A549 (cell line): ENCODE measurements at regions not wholly inside any gene's neighbourhood (a gene's known extent, or its start where the extent isn't known, plus 50 kb on each side); places are given as distances from the start of the nearest gene placed in this dataset.

ENCODE experiments used
- ATAC-seq, 2 experiments: fragments of 200-7000 bp in 1 of 2; fragments of >200 bp in 1 of 2; cut with Nextera tagmentation in 1 of 2; cut with Tn5 transposase in 1 of 2; 3 replicates each; pipeline versions ENCODE4 v1.8.0 to v1.9.1; 2018 to 2020; ENCODE audit warnings: mild to moderate bottlenecking in 1 of 2, moderate library complexity in 1 of 2
- CTCF ChIA-PET: fragments of 300-600 bp; sonication (Branson Sonifier 250); formaldehyde crosslinking; extraction: SDS; loops from one replicate; lab custom pipeline; 2021; ENCODE audit warnings: antibody characterized with exemption, inconsistent platforms; lab: Yijun Ruan, JAX
- POLR2A ChIA-PET: fragments of 350-600 bp; formaldehyde crosslinking; extraction: SDS; loops from one replicate; lab custom pipeline; 2021; ENCODE audit warnings: antibody characterized with exemption, inconsistent platforms; lab: Yijun Ruan, JAX
- DNase-seq, 2 experiments: peaks; one replicate each; pipeline versions ENCODE4 v3.0.0 to v3.0.0-alpha.2; 2011 to 2016; ENCODE audit warnings: low read depth in 1 of 2, low spot score in 1 of 2
- FAIRE-seq: peaks from 2 replicates; lab custom pipeline; 2011; peaks lifted over from hg19 to GRCh38; lab: Jason Lieb, UNC
- H3K27ac ChIP-seq, 2 experiments: fragments of >200 bp; sonication (Bioruptor Twin); formaldehyde crosslinking; 3 replicates each; pipeline ENCODE4 v1.5.1; 2016 to 2017
- H3K4me1 ChIP-seq: fragments of >200 bp; sonication (Bioruptor Twin); formaldehyde crosslinking; 3 replicates; pipeline ENCODE4 v1.6.1; 2016
- H3K4me2 ChIP-seq: fragments of >200 bp; sonication (Bioruptor Twin); formaldehyde crosslinking; 3 replicates; pipeline ENCODE4 v1.6.1; 2016
- H3K4me3 ChIP-seq: fragments of >200 bp; sonication (Bioruptor Twin); formaldehyde crosslinking; 3 replicates; pipeline ENCODE4 v1.5.1; 2016
- H3K9me3 ChIP-seq: fragments of >200 bp; sonication (Bioruptor Twin); formaldehyde crosslinking; 3 replicates; pipeline ENCODE4 v1.6.1; 2016
- EHF ChIP-seq: fragments of 250-450 bp; sonication (Bioruptor Pico); IDR thresholded peaks from 2 replicates; pipeline ENCODE4 v1.5.0; 2020; ENCODE audit warnings: mild to moderate bottlenecking
- EHMT2 ChIP-seq: fragments of 200-600 bp; sonication (generic); IDR thresholded peaks from 2 replicates; pipeline ENCODE4 v1.6.1; 2016; ENCODE audit warnings: antibody characterized with exemption, low read depth, mild to moderate bottlenecking, moderate library complexity
- ESRRA ChIP-seq: fragments of 150-350 bp; IDR thresholded peaks from 2 replicates; pipeline ENCODE4 v1.6.1; 2014; ENCODE audit warnings: mild to moderate bottlenecking, low read length, borderline replicate concordance
- HEYL ChIP-seq: fragments of 250-450 bp; sonication (Bioruptor Pico); IDR thresholded peaks from 2 replicates; pipeline ENCODE4 v1.8.0; 2021; ENCODE audit warnings: mild to moderate bottlenecking, moderate library complexity
- HOXA7 ChIP-seq: fragments of 250-450 bp; sonication (Bioruptor Pico); IDR thresholded peaks from 2 replicates; pipeline ENCODE4 v1.5.0; 2020; ENCODE audit warnings: mild to moderate bottlenecking, moderate library complexity
- JUN ChIP-seq, 2 experiments: fragments of >200 bp; sonication (Bioruptor Twin); formaldehyde crosslinking; IDR thresholded peaks; 2 replicates in 1 of 2; 3 replicates in 1 of 2; pipeline ENCODE4 v1.6.1; 2016 to 2017
- JUNB ChIP-seq: fragments of >200 bp; sonication (Bioruptor Twin); formaldehyde crosslinking; IDR thresholded peaks from 2 replicates; pipeline ENCODE4 v1.6.1; 2016
- KDM5A ChIP-seq: fragments of 200-600 bp; sonication (generic); IDR thresholded peaks from 2 replicates; pipeline ENCODE4 v1.6.1; 2016; ENCODE audit warnings: antibody characterized with exemption, mild to moderate bottlenecking
- MAFK ChIP-seq: fragments of 450-650 bp; IDR thresholded peaks from 2 replicates; pipeline ENCODE4 v1.6.1; 2014; ENCODE audit not compliant: partially characterized antibody
- MAZ ChIP-seq: fragments of 150-350 bp; IDR thresholded peaks from 2 replicates; pipeline ENCODE4 v1.6.1; 2014; ENCODE audit warnings: antibody characterized with exemption, low read depth, low read length, borderline replicate concordance
- MYC ChIP-seq: IDR thresholded peaks from 2 replicates; pipeline ENCODE4 v1.6.1; 2012; ENCODE audit warnings: mild to moderate bottlenecking, inconsistent platforms, low read length, improper control_type of control experiment, borderline replicate concordance
- PHF8 ChIP-seq: fragments of 200-600 bp; sonication (generic); IDR thresholded peaks from 2 replicates; pipeline ENCODE4 v1.6.1; 2016; ENCODE audit warnings: low read depth, mild to moderate bottlenecking, antibody characterized with exemption, moderate library complexity, borderline replicate concordance
- POLR2A ChIP-seq: IDR thresholded peaks from 2 replicates; pipeline ENCODE4 v1.6.1; 2012; ENCODE audit warnings: mild to moderate bottlenecking, low read length
- RFX5 ChIP-seq: fragments of 450-650 bp; IDR thresholded peaks from 2 replicates; pipeline ENCODE4 v1.7.1; 2014; ENCODE audit warnings: antibody characterized with exemption, mild to moderate bottlenecking, moderate library complexity
- SMC3 ChIP-seq: fragments of >200 bp; sonication (Bioruptor Twin); formaldehyde crosslinking; IDR thresholded peaks from 3 replicates; pipeline ENCODE4 v1.6.1; 2018; ENCODE audit warnings: inconsistent platforms
- TFCP2L1 ChIP-seq: fragments of 250-450 bp; sonication (Bioruptor Pico); IDR thresholded peaks from 2 replicates; pipeline ENCODE4 v1.5.0; 2021; ENCODE audit warnings: mild to moderate bottlenecking
- ZC3H11A ChIP-seq: fragments of 450-650 bp; IDR thresholded peaks from 2 replicates; pipeline ENCODE4 v1.6.1; 2014; ENCODE audit warnings: antibody characterized with exemption, mild to moderate bottlenecking
- ZSCAN20 ChIP-seq: fragments of 250-450 bp; sonication (Bioruptor Pico); IDR thresholded peaks from 2 replicates; pipeline ENCODE4 v1.8.0; 2022; ENCODE audit warnings: mild to moderate bottlenecking, moderate library complexity
- WGBS: methylation state at CpG from one replicate; pipeline ENCODE4 v1.1.6; 2017; ENCODE audit errors: missing lambda C conversion rate; 5-methylcytosine and 5-hydroxymethylcytosine counted together
- TF ChIP-seq, protein P1 (sequence below): fragments of >200 bp; sonication (Bioruptor Twin); formaldehyde crosslinking; IDR thresholded peaks from 3 replicates; pipeline ENCODE4 v1.6.1; 2016
- TF ChIP-seq, protein P2 (sequence below): IDR thresholded peaks from 2 replicates; pipeline ENCODE4 v1.6.1; 2012; ENCODE audit warnings: low read depth, borderline replicate concordance
- TF ChIP-seq, protein P3 (sequence below): IDR thresholded peaks from 2 replicates; pipeline ENCODE4 v1.6.1; 2012
- TF ChIP-seq, protein P4 (sequence below): fragments of 250-450 bp; sonication (Bioruptor Pico); IDR thresholded peaks from 2 replicates; pipeline ENCODE4 v1.5.0; 2021; ENCODE audit warnings: mild to moderate bottlenecking, moderate library complexity, borderline replicate concordance
- TF ChIP-seq, protein P5 (sequence below): fragments of >200 bp; sonication (Bioruptor Twin); formaldehyde crosslinking; IDR thresholded peaks from 2 replicates; pipeline ENCODE4 v1.6.1; 2016
- TF ChIP-seq, protein P6 (sequence below): fragments of 200-600 bp; sonication (generic); IDR thresholded peaks from 2 replicates; pipeline ENCODE4 v1.6.1; 2016; ENCODE audit warnings: antibody characterized with exemption, mild to moderate bottlenecking, moderate library complexity
- TF ChIP-seq, protein P7 (sequence below): fragments of 150-350 bp; IDR thresholded peaks from 2 replicates; pipeline ENCODE4 v1.6.1; 2014; ENCODE audit warnings: low read depth, mild to moderate bottlenecking, low read length

DNA sequence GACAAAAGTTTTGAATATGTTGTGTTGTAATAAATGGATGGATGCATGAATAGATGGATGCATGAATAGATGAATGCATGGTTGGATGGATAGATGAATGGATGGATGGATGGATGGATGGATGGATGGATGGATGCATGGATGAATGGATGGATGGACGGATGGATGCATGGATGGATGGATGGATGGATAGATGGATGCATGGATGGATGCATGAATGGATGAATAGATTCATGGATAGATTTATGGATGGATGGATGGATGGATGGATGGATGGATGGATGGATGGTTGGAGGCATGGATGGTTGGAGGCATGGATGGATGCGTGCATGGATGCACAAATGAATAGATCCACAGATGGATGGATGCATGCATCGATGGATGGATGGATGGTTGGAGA is 623.2 kb upstream of the B3GAT1 start:
- WGBS, result 2% methylated on average over 3 of the region's 3 CpGs
- no peak for FAIRE-seq
- ATAC-seq, result no peak

DNA sequence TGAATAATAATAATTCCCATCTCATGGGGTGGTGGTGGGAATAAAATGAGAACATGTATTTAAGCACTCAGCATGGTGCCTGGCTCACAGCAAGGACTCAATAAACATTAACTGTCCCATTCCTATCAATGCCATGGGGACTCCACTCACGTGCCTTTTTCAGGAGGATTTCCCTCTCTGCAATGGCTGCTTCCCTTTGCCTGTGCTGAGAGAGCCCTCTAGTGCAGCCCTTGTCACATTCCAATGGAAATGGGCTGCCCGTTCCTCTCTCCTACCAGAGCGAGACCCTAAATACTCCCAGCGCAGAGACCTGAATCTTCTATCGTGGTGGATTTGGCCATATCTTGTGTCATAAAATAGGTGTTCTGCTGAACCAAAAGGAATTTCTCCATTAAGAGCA is 621.5 kb upstream of the B3GAT1 start:
- no peak overlapping the region for H3K4me3 ChIP-seq
- no peaks in the 10 kb centered on the region for H3K4me1 ChIP-seq
- CTCF ChIA-PET, result no interaction called here
- POLR2A ChIA-PET, result no interaction called here
- FAIRE-seq (no peak), DNase-seq (peak in 1 of 2 experiments; percentile 2), ATAC-seq (no peak)
- no peak overlapping the region for H3K4me2 ChIP-seq
- 35% methylated on average over 4 of the region's 5 CpGs for WGBS
- TF ChIP-seq ZC3H11A, result no peak
- no peak for TF ChIP-seq POLR2A
- no peak for TF ChIP-seq ESRRA
- TF ChIP-seq ZSCAN20, result no peak
- TF ChIP-seq EHF (CRISPR knock-in tag), result no peak
- no peak for TF ChIP-seq HEYL (CRISPR knock-in tag)
- TF ChIP-seq, protein P1, sequence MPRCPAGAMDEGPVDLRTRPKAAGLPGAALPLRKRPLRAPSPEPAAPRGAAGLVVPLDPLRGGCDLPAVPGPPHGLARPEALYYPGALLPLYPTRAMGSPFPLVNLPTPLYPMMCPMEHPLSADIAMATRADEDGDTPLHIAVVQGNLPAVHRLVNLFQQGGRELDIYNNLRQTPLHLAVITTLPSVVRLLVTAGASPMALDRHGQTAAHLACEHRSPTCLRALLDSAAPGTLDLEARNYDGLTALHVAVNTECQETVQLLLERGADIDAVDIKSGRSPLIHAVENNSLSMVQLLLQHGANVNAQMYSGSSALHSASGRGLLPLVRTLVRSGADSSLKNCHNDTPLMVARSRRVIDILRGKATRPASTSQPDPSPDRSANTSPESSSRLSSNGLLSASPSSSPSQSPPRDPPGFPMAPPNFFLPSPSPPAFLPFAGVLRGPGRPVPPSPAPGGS, result no peak
- no peak for TF ChIP-seq MAZ
- TF ChIP-seq, protein P2, sequence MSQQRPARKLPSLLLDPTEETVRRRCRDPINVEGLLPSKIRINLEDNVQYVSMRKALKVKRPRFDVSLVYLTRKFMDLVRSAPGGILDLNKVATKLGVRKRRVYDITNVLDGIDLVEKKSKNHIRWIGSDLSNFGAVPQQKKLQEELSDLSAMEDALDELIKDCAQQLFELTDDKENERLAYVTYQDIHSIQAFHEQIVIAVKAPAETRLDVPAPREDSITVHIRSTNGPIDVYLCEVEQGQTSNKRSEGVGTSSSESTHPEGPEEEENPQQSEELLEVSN, result no peak
- TF ChIP-seq RFX5, result no peak
- TF ChIP-seq, protein P3, sequence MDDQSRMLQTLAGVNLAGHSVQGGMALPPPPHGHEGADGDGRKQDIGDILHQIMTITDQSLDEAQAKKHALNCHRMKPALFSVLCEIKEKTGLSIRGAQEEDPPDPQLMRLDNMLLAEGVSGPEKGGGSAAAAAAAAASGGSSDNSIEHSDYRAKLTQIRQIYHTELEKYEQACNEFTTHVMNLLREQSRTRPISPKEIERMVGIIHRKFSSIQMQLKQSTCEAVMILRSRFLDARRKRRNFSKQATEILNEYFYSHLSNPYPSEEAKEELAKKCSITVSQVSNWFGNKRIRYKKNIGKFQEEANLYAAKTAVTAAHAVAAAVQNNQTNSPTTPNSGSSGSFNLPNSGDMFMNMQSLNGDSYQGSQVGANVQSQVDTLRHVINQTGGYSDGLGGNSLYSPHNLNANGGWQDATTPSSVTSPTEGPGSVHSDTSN, result no peak
- no peak for TF ChIP-seq SMC3
- no peak for TF ChIP-seq MYC
- TF ChIP-seq JUN (IDR thresholded peaks at IDR 0.05), result no peak
- no peaks in the 10 kb centered on the region for H3K9me3 ChIP-seq
- H3K27ac ChIP-seq, result no peak overlapping the region

More for the DNA sequence above, 623.2 kb upstream of the B3GAT1 start:
- H3K4me3 ChIP-seq, result no peak overlapping the region
- no peaks in the 10 kb centered on the region for H3K4me1 ChIP-seq
- no peak overlapping the region for H3K4me2 ChIP-seq
- DNase-seq, result no peak
- ChIA-PET POLR2A (no interaction called here), CTCF (no interaction called here)
- TF ChIP-seq KDM5A, result no peak
- TF ChIP-seq, protein P4, sequence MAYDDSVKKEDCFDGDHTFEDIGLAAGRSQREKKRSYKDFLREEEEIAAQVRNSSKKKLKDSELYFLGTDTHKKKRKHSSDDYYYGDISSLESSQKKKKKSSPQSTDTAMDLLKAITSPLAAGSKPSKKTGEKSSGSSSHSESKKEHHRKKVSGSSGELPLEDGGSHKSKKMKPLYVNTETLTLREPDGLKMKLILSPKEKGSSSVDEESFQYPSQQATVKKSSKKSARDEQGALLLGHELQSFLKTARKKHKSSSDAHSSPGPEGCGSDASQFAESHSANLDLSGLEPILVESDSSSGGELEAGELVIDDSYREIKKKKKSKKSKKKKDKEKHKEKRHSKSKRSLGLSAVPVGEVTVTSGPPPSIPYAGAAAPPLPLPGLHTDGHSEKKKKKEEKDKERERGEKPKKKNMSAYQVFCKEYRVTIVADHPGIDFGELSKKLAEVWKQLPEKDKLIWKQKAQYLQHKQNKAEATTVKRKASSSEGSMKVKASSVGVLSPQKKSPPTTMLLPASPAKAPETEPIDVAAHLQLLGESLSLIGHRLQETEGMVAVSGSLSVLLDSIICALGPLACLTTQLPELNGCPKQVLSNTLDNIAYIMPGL (CRISPR knock-in tag), result no peak
- TF ChIP-seq MAFK, result no peak
- TF ChIP-seq, protein P5, sequence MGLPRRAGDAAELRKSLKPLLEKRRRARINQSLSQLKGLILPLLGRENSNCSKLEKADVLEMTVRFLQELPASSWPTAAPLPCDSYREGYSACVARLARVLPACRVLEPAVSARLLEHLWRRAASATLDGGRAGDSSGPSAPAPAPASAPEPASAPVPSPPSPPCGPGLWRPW, result no peak
- no peak for TF ChIP-seq EHF (CRISPR knock-in tag)
- no peak overlapping the region for H3K27ac ChIP-seq
- no peaks in the 10 kb centered on the region for H3K9me3 ChIP-seq

DNA sequence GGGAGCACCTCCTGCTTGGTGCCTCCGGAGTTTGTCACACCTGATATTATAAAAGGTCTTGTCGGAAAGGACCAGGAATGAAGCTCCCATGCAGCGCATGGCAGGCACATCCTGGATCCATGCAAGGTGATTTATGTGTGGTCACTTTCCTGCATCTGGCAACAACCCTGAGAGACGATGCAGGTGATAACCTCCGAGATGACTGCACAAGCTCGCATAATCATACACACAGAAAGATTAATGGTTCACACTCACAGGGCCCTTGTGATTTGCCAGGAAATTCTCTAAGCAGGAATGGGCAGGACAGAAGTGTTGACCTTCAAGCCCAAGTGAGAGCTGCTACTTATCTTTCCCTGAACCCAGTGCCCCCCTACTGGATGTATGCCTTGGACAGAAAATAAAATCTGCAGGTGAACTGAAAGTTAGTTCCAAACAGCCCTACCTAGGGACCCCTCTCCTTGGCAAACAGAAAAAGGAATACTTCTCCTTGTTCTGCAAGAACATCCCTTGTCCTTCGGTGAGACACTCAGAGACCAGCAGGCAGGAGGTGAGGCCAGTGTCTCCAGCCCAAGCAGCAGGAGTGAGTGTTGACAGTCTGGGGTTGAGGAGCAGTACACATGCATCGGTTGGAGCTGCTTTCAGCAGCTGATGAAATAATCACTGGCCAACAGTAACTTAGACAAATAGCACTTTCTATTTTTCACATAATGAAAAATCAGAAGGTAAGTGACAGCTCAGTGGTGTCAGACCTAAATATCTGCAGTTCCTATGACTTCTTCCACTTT is 619.4 kb upstream of the B3GAT1 start:
- no peak for DNase-seq
- Histone ChIP-seq H3K4me2 (no peak overlapping the region), H3K27ac (no peak overlapping the region), H3K9me3 (no peaks in the 10 kb centered on the region), H3K4me3 (no peak overlapping the region), H3K4me1 (no peaks in the 10 kb centered on the region)
- ATAC-seq, result no peak
- ChIA-PET CTCF (no interaction called here), POLR2A (no interaction called here)
- no peak for FAIRE-seq
- WGBS, result 25% methylated on average over 7 of the region's 8 CpGs
- TF ChIP-seq PHF8, result no peak
- TF ChIP-seq JUNB, result no peak
- TF ChIP-seq, protein P6, sequence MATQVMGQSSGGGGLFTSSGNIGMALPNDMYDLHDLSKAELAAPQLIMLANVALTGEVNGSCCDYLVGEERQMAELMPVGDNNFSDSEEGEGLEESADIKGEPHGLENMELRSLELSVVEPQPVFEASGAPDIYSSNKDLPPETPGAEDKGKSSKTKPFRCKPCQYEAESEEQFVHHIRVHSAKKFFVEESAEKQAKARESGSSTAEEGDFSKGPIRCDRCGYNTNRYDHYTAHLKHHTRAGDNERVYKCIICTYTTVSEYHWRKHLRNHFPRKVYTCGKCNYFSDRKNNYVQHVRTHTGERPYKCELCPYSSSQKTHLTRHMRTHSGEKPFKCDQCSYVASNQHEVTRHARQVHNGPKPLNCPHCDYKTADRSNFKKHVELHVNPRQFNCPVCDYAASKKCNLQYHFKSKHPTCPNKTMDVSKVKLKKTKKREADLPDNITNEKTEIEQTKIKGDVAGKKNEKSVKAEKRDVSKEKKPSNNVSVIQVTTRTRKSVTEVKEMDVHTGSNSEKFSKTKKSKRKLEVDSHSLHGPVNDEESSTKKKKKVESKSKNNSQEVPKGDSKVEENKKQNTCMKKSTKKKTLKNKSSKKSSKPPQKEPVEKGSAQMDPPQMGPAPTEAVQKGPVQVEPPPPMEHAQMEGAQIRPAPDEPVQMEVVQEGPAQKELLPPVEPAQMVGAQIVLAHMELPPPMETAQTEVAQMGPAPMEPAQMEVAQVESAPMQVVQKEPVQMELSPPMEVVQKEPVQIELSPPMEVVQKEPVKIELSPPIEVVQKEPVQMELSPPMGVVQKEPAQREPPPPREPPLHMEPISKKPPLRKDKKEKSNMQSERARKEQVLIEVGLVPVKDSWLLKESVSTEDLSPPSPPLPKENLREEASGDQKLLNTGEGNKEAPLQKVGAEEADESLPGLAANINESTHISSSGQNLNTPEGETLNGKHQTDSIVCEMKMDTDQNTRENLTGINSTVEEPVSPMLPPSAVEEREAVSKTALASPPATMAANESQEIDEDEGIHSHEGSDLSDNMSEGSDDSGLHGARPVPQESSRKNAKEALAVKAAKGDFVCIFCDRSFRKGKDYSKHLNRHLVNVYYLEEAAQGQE, result no peak
- no peak for TF ChIP-seq HOXA7 (CRISPR knock-in tag)
- no peak for TF ChIP-seq EHMT2
- no peak for TF ChIP-seq TFCP2L1
- TF ChIP-seq, protein P7, sequence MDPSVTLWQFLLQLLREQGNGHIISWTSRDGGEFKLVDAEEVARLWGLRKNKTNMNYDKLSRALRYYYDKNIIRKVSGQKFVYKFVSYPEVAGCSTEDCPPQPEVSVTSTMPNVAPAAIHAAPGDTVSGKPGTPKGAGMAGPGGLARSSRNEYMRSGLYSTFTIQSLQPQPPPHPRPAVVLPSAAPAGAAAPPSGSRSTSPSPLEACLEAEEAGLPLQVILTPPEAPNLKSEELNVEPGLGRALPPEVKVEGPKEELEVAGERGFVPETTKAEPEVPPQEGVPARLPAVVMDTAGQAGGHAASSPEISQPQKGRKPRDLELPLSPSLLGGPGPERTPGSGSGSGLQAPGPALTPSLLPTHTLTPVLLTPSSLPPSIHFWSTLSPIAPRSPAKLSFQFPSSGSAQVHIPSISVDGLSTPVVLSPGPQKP, result no peak
- TF ChIP-seq MAFK, result no peak
